ENCODE measurements at regions not wholly inside any gene's neighbourhood (a gene's known extent, or its start where the extent isn't known, plus 50 kb on each side); places are given as distances from the start of the nearest gene placed in this dataset.

DNA sequence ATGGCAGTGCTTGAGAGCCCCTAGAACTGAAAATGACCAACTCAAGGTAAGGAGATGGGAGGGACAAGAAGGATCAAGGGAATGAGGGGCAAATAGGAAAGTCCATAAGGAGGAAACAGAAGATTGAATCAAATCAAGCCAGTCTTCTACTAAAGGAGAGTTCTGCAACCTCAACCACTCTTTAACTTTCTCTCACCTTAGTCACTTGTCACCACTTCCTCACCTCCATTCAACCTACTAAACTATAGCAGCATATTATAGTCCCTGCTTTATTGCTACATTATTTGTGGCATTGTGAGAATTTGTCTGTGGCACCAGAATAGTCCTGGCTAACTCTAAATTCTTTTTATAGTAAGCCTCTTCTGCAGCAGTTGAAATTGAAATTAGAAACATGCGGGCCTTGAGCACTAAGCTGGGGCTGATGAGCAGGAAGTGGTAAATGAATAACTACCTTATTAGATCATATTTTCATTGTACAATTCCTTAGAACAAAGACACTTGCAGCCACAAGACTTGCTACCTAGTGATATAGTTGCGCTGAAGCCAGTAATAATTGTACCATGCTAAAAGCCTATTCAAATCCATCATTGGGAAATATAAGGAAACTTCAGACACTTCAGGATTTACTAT, 336.9 kb downstream of the ZNF674 start:
- TF ChIP-seq CTCF (tag by site-specific recombination; IDR thresholded peaks at IDR 0.05) (no peak), ZNF184 (tag by site-specific recombination; IDR thresholded peaks at IDR 0.05) (no peak), KLF10 (tag by site-specific recombination; IDR thresholded peaks at IDR 0.05) (no peak), EGR2 (tag by site-specific recombination; IDR thresholded peaks at IDR 0.05; ENCODE audit: low read depth) (no peak), ZSCAN4 (tag by site-specific recombination; IDR thresholded peaks at IDR 0.05) (no peak), PATZ1 (tag by site-specific recombination; IDR thresholded peaks at IDR 0.05) (no peak), ZNF624 (tag by site-specific recombination; IDR thresholded peaks at IDR 0.05) (no peak), SETDB1 (IDR thresholded peaks at IDR 0.05; ENCODE audit: insufficient read length, low read length) (no peak), ZNF302 (tag by site-specific recombination; IDR thresholded peaks at IDR 0.05; ENCODE audit: low read depth) (no peak), REST (tag by site-specific recombination; IDR thresholded peaks at IDR 0.05) (no peak), TCF7L2 (IDR thresholded peaks at IDR 0.05; ENCODE audit: borderline replicate concordance, low read depth, low read length) (no peak)
- TF ChIP-seq, protein P1, sequence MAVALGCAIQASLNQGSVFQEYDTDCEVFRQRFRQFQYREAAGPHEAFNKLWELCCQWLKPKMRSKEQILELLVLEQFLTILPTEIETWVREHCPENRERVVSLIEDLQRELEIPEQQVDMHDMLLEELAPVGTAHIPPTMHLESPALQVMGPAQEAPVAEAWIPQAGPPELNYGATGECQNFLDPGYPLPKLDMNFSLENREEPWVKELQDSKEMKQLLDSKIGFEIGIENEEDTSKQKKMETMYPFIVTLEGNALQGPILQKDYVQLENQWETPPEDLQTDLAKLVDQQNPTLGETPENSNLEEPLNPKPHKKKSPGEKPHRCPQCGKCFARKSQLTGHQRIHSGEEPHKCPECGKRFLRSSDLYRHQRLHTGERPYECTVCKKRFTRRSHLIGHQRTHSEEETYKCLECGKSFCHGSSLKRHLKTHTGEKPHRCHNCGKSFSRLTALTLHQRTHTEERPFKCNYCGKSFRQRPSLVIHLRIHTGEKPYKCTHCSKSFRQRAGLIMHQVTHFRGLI (tag by site-specific recombination; IDR thresholded peaks at IDR 0.05): no peak

Measured in HEK293 (cell line).